ENCODE measurements at regions not wholly inside any gene's neighbourhood (a gene's known extent, or its start where the extent isn't known, plus 50 kb on each side); places are given as distances from the start of the nearest gene placed in this dataset.
"Not testable (repeated sequence)": the region's sequence is repeated elsewhere in the genome, so short reads cannot be mapped to it uniquely, and the experiment has no call there.

GRCh38 chr16:16938009-16938408 is 532.8 kb downstream of the XYLT1 start:
- no peak for DNase-seq (ENCODE audit: low read depth)

GRCh38 chr16:16938980-16939379 is 531.8 kb downstream of the XYLT1 start:
- DNase-seq (ENCODE audit: low read depth) = no peak

GRCh38 chr16:16940351-16940750 is 530.4 kb downstream of the XYLT1 start:
- DNase-seq (ENCODE audit: low read depth) = no peak

GRCh38 chr16:16942849-16943248 is 527.9 kb downstream of the XYLT1 start:
- DNase-seq (ENCODE audit: low read depth) = not testable (repeated sequence)

- no peak for DNase-seq (ENCODE audit: low read depth)
Measured at GRCh38 chr16:16945207-16945606, 525.6 kb downstream of the XYLT1 start.

GRCh38 chr16:16956376-16956775 is 514.4 kb downstream of the XYLT1 start:
- DNase-seq (ENCODE audit: low read depth) = no peak

DNA sequence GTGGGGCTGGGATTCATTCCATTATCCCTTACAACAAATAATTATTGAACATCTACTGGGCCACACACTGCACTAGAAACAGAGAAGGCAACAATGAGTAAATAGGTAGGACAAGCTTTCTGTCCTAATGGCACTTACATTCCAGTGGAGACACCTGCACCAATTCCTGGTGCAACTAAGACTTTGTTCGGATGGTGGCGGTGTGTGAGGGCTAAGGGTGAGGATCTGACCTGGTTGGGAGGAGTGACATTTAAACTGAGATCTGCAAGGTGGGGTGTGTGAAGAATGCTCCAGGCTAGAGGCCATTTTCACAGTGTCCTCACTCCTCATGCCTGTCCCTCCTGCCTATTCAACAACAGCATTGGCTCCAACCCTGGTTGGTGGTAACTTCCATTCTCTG is 510.0 kb downstream of the XYLT1 start:
- no peak for DNase-seq (ENCODE audit: low read depth)

DNA sequence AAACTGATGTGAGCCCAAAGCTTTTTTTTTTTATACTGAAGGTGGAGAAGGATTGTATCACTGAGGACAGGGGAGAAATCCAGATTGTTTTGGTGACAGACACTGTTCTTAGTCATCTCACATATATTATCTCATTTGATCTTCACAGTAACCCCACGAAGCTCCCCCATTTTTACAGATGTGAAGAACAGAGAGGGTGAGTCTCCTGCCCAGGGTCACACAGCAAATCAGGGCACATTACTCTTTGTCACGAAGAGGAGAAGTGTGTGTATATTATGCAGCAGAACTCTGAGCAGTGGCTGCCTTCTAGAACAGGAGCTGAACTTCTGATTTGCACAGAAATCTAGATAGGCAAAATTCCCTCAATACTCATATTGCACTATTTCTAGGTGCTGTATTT is 504.3 kb downstream of the XYLT1 start:
- DNase-seq (ENCODE audit: low read depth) = no peak

GRCh38 chr16:16971042-16971441 is 499.7 kb downstream of the XYLT1 start:
- DNase-seq (ENCODE audit: low read depth) = no peak

DNA sequence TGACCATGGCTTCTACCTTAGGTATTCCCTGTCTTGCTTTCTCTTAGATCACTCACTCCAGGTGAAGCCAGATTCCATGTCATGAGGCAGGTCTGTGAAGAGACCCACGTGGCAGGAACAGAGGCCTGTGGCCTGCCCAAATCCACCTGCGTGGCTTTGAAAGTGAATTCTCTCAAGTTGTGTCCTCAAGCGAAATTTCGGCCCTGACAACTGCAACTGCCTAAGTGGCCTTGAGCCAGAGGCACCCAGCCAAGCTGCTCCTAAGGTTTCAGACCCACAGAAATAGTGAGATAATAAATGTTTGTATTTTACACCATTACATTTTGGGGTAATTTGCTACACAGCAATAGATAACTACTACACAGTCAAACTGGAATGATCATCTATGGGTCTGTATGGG is 497.9 kb downstream of the XYLT1 start:
- DNase-seq (ENCODE audit: low read depth) = no peak

DNA sequence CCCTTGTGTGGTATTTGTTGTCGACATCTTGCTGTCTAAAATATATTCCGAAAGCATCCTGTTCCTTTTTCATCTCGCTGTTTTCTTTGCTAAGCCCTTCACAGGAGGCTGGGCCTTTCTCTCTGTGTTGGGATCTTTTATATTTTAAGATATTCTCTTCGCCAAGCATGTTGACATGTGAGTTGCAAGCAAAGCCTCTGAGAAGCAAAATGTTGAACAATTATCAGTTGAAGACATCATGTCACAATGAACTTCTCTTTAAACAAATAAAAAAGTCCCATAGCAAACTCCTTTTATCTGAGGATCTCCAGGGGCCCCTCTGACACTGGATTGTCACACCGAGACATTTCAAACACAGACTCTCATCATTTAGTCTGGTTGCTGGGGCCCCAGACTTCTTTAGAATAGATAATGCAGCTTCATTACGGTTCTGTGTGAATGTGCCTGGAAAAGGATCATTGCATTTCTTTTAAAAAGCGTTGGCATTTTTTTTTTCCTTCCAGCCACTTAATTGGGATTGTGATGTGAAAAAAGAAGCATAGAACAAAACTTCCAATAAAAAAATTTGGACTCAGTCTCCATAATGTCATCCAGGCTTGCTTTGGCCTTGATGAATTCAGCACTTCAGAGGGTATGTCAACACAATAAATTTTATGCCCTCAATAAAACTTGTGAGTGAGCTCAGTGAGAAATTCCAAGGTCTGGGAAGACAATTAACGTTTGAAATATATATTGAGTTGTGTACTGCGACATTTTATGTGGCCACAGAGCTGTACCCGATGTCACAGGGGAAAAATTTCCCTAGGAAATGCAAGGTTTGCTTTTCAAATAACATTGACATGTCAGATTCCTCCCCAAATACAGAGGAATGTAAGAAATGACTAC is 496.8 kb downstream of the XYLT1 start:
- no peak for DNase-seq (ENCODE audit: low read depth)

- no peak for DNase-seq (ENCODE audit: low read depth)
Measured at GRCh38 chr16:16982614-16983013, 488.1 kb downstream of the XYLT1 start.

DNA sequence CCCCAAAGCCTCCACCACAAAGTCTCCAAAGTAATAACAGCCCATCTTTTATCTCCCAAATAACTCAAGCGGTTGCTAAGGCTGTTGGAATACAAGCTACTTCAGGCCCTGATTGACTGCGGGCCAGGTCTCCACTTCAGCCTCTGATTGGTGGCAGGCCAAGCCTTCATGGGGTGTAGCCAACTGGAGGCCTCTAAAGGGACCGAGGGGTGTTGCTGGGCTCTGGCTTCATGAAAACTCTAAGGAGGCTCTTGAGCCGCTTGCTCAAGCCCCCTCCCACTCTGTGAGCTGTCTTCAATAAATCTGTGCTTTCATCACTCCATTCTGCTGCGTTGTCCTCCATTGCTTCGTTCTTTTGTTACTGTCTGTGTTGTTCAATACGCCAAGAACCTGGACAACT is 487.2 kb downstream of the XYLT1 start:
- DNase-seq (ENCODE audit: low read depth) = no peak

DNA sequence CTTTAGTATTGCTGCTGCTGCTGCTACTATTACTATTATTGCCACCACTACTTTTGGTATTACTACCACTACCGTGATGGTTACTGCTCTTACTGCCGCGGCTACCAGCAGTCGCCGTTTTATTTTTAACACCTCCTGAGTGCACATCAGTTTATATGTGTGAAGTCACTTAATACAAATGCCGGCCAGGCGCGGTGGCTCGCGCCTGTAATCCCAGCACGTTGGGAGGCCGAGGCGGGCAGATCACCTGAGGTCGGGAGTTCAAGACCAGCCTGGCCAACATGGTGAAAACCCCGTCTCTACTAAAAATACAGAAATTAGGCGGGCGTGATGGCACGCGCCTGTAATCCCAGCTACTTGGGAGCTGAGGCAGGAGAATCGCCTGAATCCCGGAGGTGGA is 486.7 kb downstream of the XYLT1 start:
- not testable (repeated sequence) for DNase-seq (ENCODE audit: low read depth)

DNA sequence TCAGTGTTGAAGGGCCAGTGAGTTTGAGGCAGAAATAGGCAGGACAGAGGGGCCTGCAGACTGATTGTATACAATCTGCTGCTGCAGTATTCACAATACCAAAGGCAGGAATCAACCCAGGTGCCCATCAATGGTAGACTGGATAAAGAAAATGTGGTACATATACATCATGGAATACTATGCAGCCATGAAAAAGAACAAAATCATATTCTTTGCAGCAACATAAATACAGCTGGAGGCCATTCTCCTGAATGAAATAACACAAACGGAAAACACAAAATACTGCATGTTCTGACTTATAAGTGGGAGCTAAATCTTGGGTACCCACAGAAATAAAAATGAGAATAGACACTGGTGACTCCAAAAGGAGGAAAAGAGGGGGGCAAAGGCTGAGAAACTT is 485.1 kb downstream of the XYLT1 start:
- no peak for DNase-seq (ENCODE audit: low read depth)

- no peak for DNase-seq (ENCODE audit: low read depth)
Measured at GRCh38 chr16:16988963-16989362, 481.8 kb downstream of the XYLT1 start.

DNA sequence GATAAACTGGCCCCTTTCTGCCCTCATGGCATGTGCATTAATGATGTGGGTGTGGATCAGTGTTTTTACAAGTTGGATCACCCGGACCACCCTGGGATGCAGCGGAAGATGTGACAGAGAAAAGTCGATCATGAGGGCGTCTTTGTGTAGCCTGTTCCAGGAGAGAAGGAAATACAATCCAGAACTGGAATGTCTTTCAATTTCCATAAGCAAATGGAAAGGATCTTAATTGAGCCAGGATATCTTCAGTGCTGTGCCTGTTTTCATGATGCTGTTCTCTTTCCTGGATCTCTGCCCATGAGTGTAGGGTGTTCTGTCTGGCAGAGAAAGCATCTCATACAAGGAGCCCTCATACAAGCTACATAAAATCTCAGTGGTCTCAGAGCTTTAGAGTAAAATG is 481.4 kb downstream of the XYLT1 start:
- DNase-seq (ENCODE audit: low read depth) = no peak

GRCh38 chr16:16991711-16992110 is 479.0 kb downstream of the XYLT1 start:
- no peak for DNase-seq (ENCODE audit: low read depth)

- no peak for DNase-seq (ENCODE audit: low read depth)
Measured at GRCh38 chr16:16992975-16993765, 477.6 kb downstream of the XYLT1 start.

GRCh38 chr16:16994831-16995230 is 475.9 kb downstream of the XYLT1 start:
- no peak for DNase-seq (ENCODE audit: low read depth)

GRCh38 chr16:16996827-16997226 is 473.9 kb downstream of the XYLT1 start:
- DNase-seq (ENCODE audit: low read depth) = no peak

DNA sequence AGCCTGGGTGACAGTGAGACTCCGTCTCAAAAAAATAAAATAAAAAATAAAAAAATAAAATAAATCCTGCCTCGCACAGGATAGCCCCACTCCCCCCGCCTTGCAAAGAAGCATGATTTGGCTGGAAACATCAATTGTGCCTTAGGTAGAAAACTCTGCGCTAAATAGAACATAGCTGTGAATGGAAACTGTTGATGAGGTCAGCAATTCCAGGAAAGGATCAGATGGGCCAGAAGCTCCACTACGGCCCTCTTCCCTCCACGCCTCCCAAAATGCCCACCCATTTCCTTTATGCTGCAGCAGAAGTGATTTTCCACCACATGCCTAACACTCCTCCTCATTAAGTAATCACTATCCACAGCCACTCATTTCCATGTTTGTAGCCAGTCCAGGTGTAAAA is 473.4 kb downstream of the XYLT1 start:
- no peak for DNase-seq (ENCODE audit: low read depth)

- DNase-seq (ENCODE audit: low read depth) = no peak
Measured at GRCh38 chr16:17001471-17001870, 469.3 kb downstream of the XYLT1 start.

Measured in activated T-helper 9 cell treated with anti-CD3 and anti-CD28 coated beads, Interleukin-2, amount 50 U/mL, for 16 hours (primary cell).